Fibroblast of the aortic adventitia (primary cell): ENCODE measurements at regions not wholly inside any gene's neighbourhood (a gene's known extent, or its start where the extent isn't known, plus 50 kb on each side); places are given as distances from the start of the nearest gene placed in this dataset.
A peak's percentile ranks its signal among the peaks of the same experiment; 100 is the strongest.

Source experiments
- DNase-seq: peaks from one replicate; pipeline ENCODE4 v3.0.0-alpha.2; 2010; ENCODE audit warnings: low read depth
- H3K4me3 ChIP-seq: 2 replicates; pipeline ENCODE4 v1.5.1; 2011; ENCODE audit warnings: low read depth, mild to moderate bottlenecking, control low read depth, low read length, moderate library complexity
- TF ChIP-seq, protein P1 (sequence below): IDR thresholded peaks from 2 replicates; pipeline ENCODE4 v1.5.1; 2011; ENCODE audit warnings: mild to moderate bottlenecking, low read length, control low read depth, inconsistent platforms; ENCODE audit not compliant: insufficient read depth

DNA sequence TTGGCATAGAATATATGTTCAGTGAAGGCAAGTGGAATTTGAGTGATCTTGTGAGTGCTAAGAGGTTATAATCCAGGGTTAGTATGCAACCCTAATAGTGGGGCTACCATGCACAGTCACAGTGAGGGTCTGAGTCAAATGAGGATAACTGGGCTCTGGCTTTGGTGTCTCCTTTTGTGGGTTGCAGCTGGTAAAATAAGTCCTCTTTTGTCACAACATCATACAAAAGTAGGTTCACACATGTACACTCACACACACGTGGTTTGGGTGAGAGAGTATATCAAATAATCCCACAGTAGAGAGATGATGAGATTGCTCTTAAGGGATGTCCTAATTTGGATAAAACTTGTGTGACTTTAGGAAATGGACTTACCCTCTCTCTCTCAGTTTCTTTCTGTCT lies 79.6 kb upstream of the EOLA2 start:
- H3K4me3 ChIP-seq, result no peak overlapping the region
- no peak for DNase-seq
- TF ChIP-seq, protein P1, sequence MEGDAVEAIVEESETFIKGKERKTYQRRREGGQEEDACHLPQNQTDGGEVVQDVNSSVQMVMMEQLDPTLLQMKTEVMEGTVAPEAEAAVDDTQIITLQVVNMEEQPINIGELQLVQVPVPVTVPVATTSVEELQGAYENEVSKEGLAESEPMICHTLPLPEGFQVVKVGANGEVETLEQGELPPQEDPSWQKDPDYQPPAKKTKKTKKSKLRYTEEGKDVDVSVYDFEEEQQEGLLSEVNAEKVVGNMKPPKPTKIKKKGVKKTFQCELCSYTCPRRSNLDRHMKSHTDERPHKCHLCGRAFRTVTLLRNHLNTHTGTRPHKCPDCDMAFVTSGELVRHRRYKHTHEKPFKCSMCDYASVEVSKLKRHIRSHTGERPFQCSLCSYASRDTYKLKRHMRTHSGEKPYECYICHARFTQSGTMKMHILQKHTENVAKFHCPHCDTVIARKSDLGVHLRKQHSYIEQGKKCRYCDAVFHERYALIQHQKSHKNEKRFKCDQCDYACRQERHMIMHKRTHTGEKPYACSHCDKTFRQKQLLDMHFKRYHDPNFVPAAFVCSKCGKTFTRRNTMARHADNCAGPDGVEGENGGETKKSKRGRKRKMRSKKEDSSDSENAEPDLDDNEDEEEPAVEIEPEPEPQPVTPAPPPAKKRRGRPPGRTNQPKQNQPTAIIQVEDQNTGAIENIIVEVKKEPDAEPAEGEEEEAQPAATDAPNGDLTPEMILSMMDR, result no peak

DNA sequence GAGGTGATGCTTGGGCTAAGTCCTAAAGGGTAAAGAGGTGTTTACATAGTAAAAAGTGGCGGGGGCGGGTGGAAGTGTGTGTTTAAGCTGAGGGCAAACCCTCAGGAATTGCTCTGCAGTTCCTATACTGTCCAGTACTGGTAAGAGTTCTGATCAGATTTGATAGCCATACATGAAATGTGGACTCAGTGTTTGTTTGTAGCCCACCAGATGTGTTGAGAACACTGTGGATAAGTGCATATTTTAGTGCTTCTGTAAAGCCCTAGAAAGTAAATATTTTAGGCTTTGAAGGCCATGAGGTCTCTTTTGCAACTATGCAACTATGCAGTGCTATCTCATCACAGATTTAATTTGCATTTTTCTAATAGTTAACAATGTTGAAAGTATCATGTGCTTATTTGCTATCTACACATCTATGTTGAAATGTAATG lies 80.7 kb upstream of the EOLA2 start:
- TF ChIP-seq, protein P1, result no peak
- no peak overlapping the region for H3K4me3 ChIP-seq
- DNase-seq, result peak; percentile 32

DNA sequence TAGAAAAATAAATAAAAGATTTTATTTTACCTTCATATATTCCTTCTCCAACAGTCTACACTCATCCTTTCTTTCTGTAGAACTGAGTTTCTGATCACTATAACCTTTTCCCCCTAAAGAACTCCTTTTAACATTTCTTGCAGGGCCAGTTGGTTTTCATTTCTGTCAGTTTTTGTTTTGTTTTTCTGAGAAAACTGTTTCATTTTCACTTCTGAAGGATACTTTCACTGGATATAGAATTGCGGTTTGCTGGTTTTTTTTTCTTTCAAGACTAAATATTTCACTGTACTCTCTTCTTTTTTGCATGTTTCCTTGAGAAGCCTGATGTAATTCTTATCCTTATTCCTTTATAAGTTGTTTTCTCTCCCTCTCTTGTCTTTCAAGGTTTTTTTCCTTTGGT lies 90.4 kb upstream of the EOLA2 start:
- no peak for DNase-seq
- TF ChIP-seq, protein P1, result no peak
- no peak overlapping the region for H3K4me3 ChIP-seq

DNA sequence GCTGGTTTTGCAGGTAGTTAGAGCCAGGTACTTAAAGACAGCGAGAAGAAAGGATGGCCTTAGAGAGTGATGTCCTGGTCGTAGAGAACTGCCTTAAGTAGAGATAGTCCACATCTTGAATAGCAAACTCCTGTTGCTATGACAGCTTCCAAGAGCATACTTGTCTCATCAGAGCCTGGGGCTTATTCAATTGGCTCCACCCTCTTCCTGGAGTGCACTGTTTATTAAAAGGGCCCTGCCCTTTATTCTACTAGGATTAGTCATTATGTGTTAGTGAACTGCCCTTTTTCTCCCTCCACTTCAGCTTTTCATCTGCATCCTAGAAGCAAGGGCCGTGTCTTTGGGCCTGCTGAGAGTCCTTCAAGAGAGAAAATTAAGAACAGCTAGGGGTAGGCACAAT lies 94.5 kb upstream of the EOLA2 start:
- H3K4me3 ChIP-seq, result no peak overlapping the region
- TF ChIP-seq, protein P1, result no peak
- DNase-seq, result peak; percentile 65

DNA sequence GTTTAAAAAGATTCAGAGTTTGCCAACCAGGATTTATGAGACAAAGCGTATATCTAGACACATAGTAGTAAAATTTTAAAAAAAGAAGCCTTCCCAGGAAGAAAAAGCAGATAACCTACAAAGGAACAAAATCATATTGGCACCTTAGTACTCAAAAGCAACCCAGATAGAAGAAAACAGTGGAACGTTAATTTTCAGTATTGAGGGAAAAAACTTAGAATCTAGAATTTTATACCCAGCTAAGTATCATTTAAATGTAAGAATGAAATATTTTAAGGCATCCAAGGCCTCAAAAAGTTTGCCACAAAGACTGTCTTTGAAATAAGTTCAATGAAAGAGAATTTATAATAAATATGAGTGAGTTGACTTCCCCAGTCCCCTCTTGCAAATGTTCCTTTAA lies 96.5 kb upstream of the EOLA2 start:
- DNase-seq, result no peak
- TF ChIP-seq, protein P1, result no peak
- no peak overlapping the region for H3K4me3 ChIP-seq

DNA sequence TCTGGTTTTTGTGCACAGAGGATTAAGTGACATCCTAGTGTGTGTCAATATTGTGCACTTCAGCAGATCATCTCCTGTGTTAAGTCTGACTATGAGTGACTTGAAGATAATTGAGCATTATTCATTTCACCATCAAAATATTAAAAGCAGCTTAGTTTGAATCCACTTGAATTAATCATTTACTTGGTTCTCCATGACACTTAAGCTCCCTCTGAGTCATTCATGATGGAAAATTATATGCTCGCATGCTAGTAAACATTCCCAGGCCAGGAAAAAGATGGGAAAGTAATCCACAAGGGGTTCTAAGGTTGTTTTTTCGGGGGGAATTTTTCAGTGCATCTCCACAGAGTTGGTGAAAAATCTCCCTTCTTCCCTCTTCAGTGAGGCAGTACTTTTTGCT lies 97.2 kb upstream of the EOLA2 start:
- no peak for DNase-seq
- TF ChIP-seq, protein P1, result no peak

DNA sequence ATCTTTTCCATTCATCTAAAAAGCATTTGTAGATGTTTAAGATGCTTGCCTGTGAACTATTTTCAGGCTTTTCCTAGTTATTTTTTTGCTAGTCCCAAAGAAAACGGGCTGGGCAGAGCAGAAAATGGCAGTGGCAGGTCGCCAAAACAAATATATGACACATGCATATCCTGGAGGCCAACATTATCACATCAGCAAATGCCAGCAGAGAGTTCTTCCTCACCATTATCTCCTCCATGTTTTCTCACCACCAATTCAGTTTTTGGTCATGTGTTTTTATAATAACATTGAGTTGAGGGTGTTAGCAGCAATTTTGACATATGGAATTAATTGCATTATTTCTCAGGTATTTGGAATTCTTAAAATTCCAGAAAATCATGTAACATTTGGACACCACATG lies 97.9 kb upstream of the EOLA2 start:
- H3K4me3 ChIP-seq, result no peak overlapping the region
- TF ChIP-seq, protein P1, result no peak
- peak; percentile 69 for DNase-seq

More for the DNA sequence above, 97.2 kb upstream of the EOLA2 start:
- no peak overlapping the region for H3K4me3 ChIP-seq
